ENCODE measurements at regions not wholly inside any gene's neighbourhood (a gene's known extent, or its start where the extent isn't known, plus 50 kb on each side); places are given as distances from the start of the nearest gene placed in this dataset.

- no peak for DNase-seq
- ChIA-PET CTCF (no interaction called here), POLR2A (no interaction called here)
- no TSS peak for BruUV-seq (replicated peaks)
- TF ChIP-seq CTCF (IDR thresholded peaks at IDR 0.05; ENCODE audit: insufficient read depth in 1 of 2, low read depth in 1 of 2, low read length in 1 of 2, severe bottlenecking in 1 of 2, unreplicated experiment in 1 of 2) = no peak
- intact Hi-C loops (cut with micrococcal nuclease; ENCODE audit: unreplicated experiment) = no loop called here
- H3K9me3 ChIP-seq = no peaks in the 10 kb centered on the region
- Mint-ChIP-seq H3K27me3 (ENCODE audit: insufficient read depth, unreplicated experiment) (peaks cover 6% of the 10 kb centered on the region), H3K36me3 (ENCODE audit: insufficient read depth, unreplicated experiment) (no peaks in the 10 kb centered on the region), H3K4me1 (ENCODE audit: low read depth, unreplicated experiment) (no peaks in the 10 kb centered on the region), H3K27ac (ENCODE audit: unreplicated experiment) (no peak overlapping the region), H3K9me3 (ENCODE audit: unreplicated experiment) (no peaks in the 10 kb centered on the region), H3K4me3 (ENCODE audit: unreplicated experiment) (no peak overlapping the region)
- H3K4me3 ChIP-seq (ENCODE audit: low read depth, low read length) = no peak overlapping the region
- no peaks in the 10 kb centered on the region; the same call in 1 of the 2 replicates for H3K27me3 ChIP-seq (replicated peaks; ENCODE audit: control insufficient read depth, insufficient read depth, low read length)
- no peaks in the 10 kb centered on the region for H3K36me3 ChIP-seq (ENCODE audit: control insufficient read depth, insufficient read depth, low read length)
- 0 out of 2 replicates have a peak, but pooled peaks cover 3% of the 10 kb centered on the region for H3K4me1 ChIP-seq
Measured at GRCh38 chr6:88383183-88383582, 217.0 kb upstream of the CNR1 start.

GRCh38 chr6:88381289-88381642 is 215.1 kb upstream of the CNR1 start:
- no peaks in the 10 kb centered on the region for H3K4me1 Mint-ChIP-seq (ENCODE audit: low read depth, unreplicated experiment)
- no peaks in the 10 kb centered on the region for H3K9me3 ChIP-seq
- ChIA-PET POLR2A (no interaction called here), CTCF (no interaction called here)
- no TSS peak for BruUV-seq (replicated peaks)
- no peak for DNase-seq
- no peaks in the 10 kb centered on the region for H3K36me3 ChIP-seq (ENCODE audit: control insufficient read depth, insufficient read depth, low read length)
- 0 out of 2 replicates have a peak, but pooled peaks cover 3% of the 10 kb centered on the region for H3K4me1 ChIP-seq
- no peaks in the 10 kb centered on the region; the same call in 1 of the 2 replicates for H3K27me3 ChIP-seq (replicated peaks; ENCODE audit: control insufficient read depth, insufficient read depth, low read length)
- H3K27ac Mint-ChIP-seq (ENCODE audit: unreplicated experiment) = no peak overlapping the region
- TF ChIP-seq CTCF (IDR thresholded peaks at IDR 0.05; ENCODE audit: insufficient read depth in 1 of 2, low read depth in 1 of 2, low read length in 1 of 2, severe bottlenecking in 1 of 2, unreplicated experiment in 1 of 2) = no peak
- H3K36me3 Mint-ChIP-seq (ENCODE audit: insufficient read depth, unreplicated experiment) = no peaks in the 10 kb centered on the region
- intact Hi-C loops (cut with micrococcal nuclease; ENCODE audit: unreplicated experiment) = no loop called here
- H3K9me3 Mint-ChIP-seq (ENCODE audit: unreplicated experiment) = no peaks in the 10 kb centered on the region
- H3K27me3 Mint-ChIP-seq (ENCODE audit: insufficient read depth, unreplicated experiment) = peaks cover 5% of the 10 kb centered on the region
- no peak overlapping the region for H3K4me3 ChIP-seq (ENCODE audit: low read depth, low read length)
- H3K4me3 Mint-ChIP-seq (ENCODE audit: unreplicated experiment) = no peak overlapping the region

GRCh38 chr6:88380618-88381288 is 214.6 kb upstream of the CNR1 start:
- no peaks in the 10 kb centered on the region; the same call in 1 of the 2 replicates for H3K27me3 ChIP-seq (replicated peaks; ENCODE audit: control insufficient read depth, insufficient read depth, low read length)
- no peaks in the 10 kb centered on the region for H3K36me3 ChIP-seq (ENCODE audit: control insufficient read depth, insufficient read depth, low read length)
- CTCF ChIA-PET = no interaction called here
- H3K4me1 Mint-ChIP-seq (ENCODE audit: low read depth, unreplicated experiment) = no peaks in the 10 kb centered on the region
- H3K27me3 Mint-ChIP-seq (ENCODE audit: insufficient read depth, unreplicated experiment) = peaks cover 5% of the 10 kb centered on the region
- no peak overlapping the region for H3K4me3 ChIP-seq (ENCODE audit: low read depth, low read length)
- H3K27ac Mint-ChIP-seq (ENCODE audit: unreplicated experiment) = no peak overlapping the region
- POLR2A ChIA-PET = no interaction called here
- TF ChIP-seq CTCF (IDR thresholded peaks at IDR 0.05; ENCODE audit: insufficient read depth in 1 of 2, low read depth in 1 of 2, low read length in 1 of 2, severe bottlenecking in 1 of 2, unreplicated experiment in 1 of 2) = no peak
- intact Hi-C loops (cut with micrococcal nuclease; ENCODE audit: unreplicated experiment) = no loop called here
- no peaks in the 10 kb centered on the region for H3K9me3 ChIP-seq
- DNase-seq = no peak
- H3K4me3 Mint-ChIP-seq (ENCODE audit: unreplicated experiment) = no peak overlapping the region
- no peaks in the 10 kb centered on the region for H3K36me3 Mint-ChIP-seq (ENCODE audit: insufficient read depth, unreplicated experiment)
- H3K9me3 Mint-ChIP-seq (ENCODE audit: unreplicated experiment) = no peaks in the 10 kb centered on the region
- no TSS peak for BruUV-seq (replicated peaks)
- 0 out of 2 replicates have a peak, but pooled peaks cover 3% of the 10 kb centered on the region for H3K4me1 ChIP-seq
